ENCODE measurements at regions not wholly inside any gene's neighbourhood (a gene's known extent, or its start where the extent isn't known, plus 50 kb on each side); places are given as distances from the start of the nearest gene placed in this dataset.

- Histone ChIP-seq H3K27me3 (no peaks in the 10 kb centered on the region), H3K4me1 (no peaks in the 10 kb centered on the region), H3K36me3 (no peaks in the 10 kb centered on the region), H3K27ac (no peak overlapping the region), H3K4me3 (no peak overlapping the region), H3K9me3 (no peaks in the 10 kb centered on the region)
- intact Hi-C loops (cut with DNase I) = no loop called here
- ATAC-seq (no peak), DNase-seq (no peak)
- 69 to 81% (median 72%) methylated on average over 6 of the region's 6 CpGs for WGBS, 4 donors
- no peak for TF ChIP-seq POLR2A (IDR thresholded peaks at IDR 0.05)
- no peak for TF ChIP-seq CTCF (IDR thresholded peaks at IDR 0.05)
Observed at GRCh38 chr13:21834521-21834920, 163.6 kb downstream of the FGF9 start.

GRCh38 chr13:21837288-21837687 lies 166.4 kb downstream of the FGF9 start:
- no peak overlapping the region for H3K4me3 ChIP-seq
- no peaks in the 10 kb centered on the region for H3K27me3 ChIP-seq
- no peaks in the 10 kb centered on the region for H3K4me1 ChIP-seq
- WGBS, 4 donors = 75 to 85% (median 80%) methylated on average over 3 of the region's 3 CpGs
- H3K36me3 ChIP-seq = no peaks in the 10 kb centered on the region
- intact Hi-C loops (cut with DNase I) = no loop called here
- H3K9me3 ChIP-seq = no peaks in the 10 kb centered on the region
- ATAC-seq = no peak
- DNase-seq = no peak
- TF ChIP-seq CTCF (IDR thresholded peaks at IDR 0.05) (no peak), POLR2A (IDR thresholded peaks at IDR 0.05) (no peak)
- H3K27ac ChIP-seq = no peak overlapping the region

- ATAC-seq = no peak
- Histone ChIP-seq H3K27ac (no peak overlapping the region), H3K4me3 (no peak overlapping the region), H3K4me1 (no peaks in the 10 kb centered on the region), H3K9me3 (no peaks in the 10 kb centered on the region), H3K36me3 (no peaks in the 10 kb centered on the region), H3K27me3 (no peaks in the 10 kb centered on the region)
- intact Hi-C loops (cut with DNase I) = no loop called here
- no peak for TF ChIP-seq CTCF (IDR thresholded peaks at IDR 0.05)
- no peak for TF ChIP-seq POLR2A (IDR thresholded peaks at IDR 0.05)
- DNase-seq = no peak
- 58 to 66% (median 63%) methylated on average over 11 of the region's 11 CpGs for WGBS, 4 donors
Observed at GRCh38 chr13:21837841-21838551, 167.1 kb downstream of the FGF9 start.

- no peak overlapping the region for H3K4me3 ChIP-seq
- intact Hi-C loops (cut with DNase I) = loop anchor here in 1 of 10 donors (10.0 kb wide), 1 partner anchor 908 kb away; no protein-coding TSS in a partner anchor
- H3K36me3 ChIP-seq = no peaks in the 10 kb centered on the region
- ATAC-seq (no peak), DNase-seq (no peak)
- peaks cover 0 to 16% (median 0%) of the 10 kb centered on the region in 12 donors for H3K4me1 ChIP-seq
- H3K9me3 ChIP-seq = no peaks in the 10 kb centered on the region
- H3K27ac ChIP-seq = no peak overlapping the region
- 73 to 77% (median 75%) methylated on average over 4 of the region's 4 CpGs for WGBS, 4 donors
- TF ChIP-seq POLR2A (IDR thresholded peaks at IDR 0.05) = no peak
- no peak for TF ChIP-seq CTCF (IDR thresholded peaks at IDR 0.05)
- H3K27me3 ChIP-seq = no peaks in the 10 kb centered on the region
Observed at GRCh38 chr13:21846605-21847004, 175.7 kb downstream of the FGF9 start.
